Large intestine (tissue), 3 donors: ENCODE measurements at regions not wholly inside any gene's neighbourhood (a gene's known extent, or its start where the extent isn't known, plus 50 kb on each side); places are given as distances from the start of the nearest gene placed in this dataset.

Experiments
- DNase-seq, 2 donors: peaks; one replicate each; pipeline versions ENCODE4 v3.0.0 to v3.0.0-alpha.2; 2013
- H3K27ac ChIP-seq: one replicate; pipeline ENCODE4 v1.5.1; 2013; ENCODE audit warnings: low read length
- H3K27me3 ChIP-seq: 2 replicates; pipeline ENCODE4 v1.6.1; 2013; ENCODE audit warnings: low read length; ENCODE audit not compliant: control insufficient read depth, insufficient read depth
- H3K36me3 ChIP-seq: 2 replicates; pipeline ENCODE4 v1.6.1; 2013; ENCODE audit warnings: low read length; ENCODE audit not compliant: control insufficient read depth, insufficient read depth
- H3K4me1 ChIP-seq: one replicate; pipeline ENCODE4 v1.6.1; 2013; ENCODE audit warnings: low read length; ENCODE audit not compliant: control insufficient read depth, insufficient read depth
- H3K4me3 ChIP-seq: one replicate; pipeline ENCODE4 v1.5.1; 2013; ENCODE audit warnings: low read length
- H3K9me3 ChIP-seq: one replicate; pipeline ENCODE4 v1.6.1; 2013; ENCODE audit warnings: mild to moderate bottlenecking, low read depth, low read length, moderate library complexity; ENCODE audit not compliant: control insufficient read depth
- WGBS: methylation state at CpG from one replicate; pipeline ENCODE4 v1.1.5; 2013; ENCODE audit warnings: low lambda C conversion rate; ENCODE audit not compliant: insufficient coverage; 5-methylcytosine and 5-hydroxymethylcytosine counted together

- peak overlapping the region; percentile 80 for H3K27ac ChIP-seq
- H3K36me3 ChIP-seq, result no peaks in the 10 kb centered on the region
- peak in 1 of 2 donors; percentile 24 for DNase-seq
- H3K4me3 ChIP-seq, result no peak overlapping the region
- H3K9me3 ChIP-seq, result peaks cover 12% of the 10 kb centered on the region
- H3K27me3 ChIP-seq, result no peaks in the 10 kb centered on the region
- no CpG with 5 or more reads among the region's 1 CpG for WGBS
- H3K4me1 ChIP-seq, result peaks cover 19% of the 10 kb centered on the region
Measured at GRCh38 chr1:185645686-185646085, 88.5 kb upstream of the HMCN1 start.

- no peak for DNase-seq
- H3K27ac ChIP-seq, result no peak overlapping the region
- H3K36me3 ChIP-seq, result no peaks in the 10 kb centered on the region
- peaks cover 12% of the 10 kb centered on the region for H3K9me3 ChIP-seq
- H3K4me3 ChIP-seq, result no peak overlapping the region
- no CpG with 5 or more reads among the region's 2 CpGs for WGBS
- no peaks in the 10 kb centered on the region for H3K27me3 ChIP-seq
- peaks cover 19% of the 10 kb centered on the region for H3K4me1 ChIP-seq
Measured at GRCh38 chr1:185645162-185645640, 89.0 kb upstream of the HMCN1 start.

GRCh38 chr1:185644531-185644930, 89.7 kb upstream of the HMCN1 start:
- Histone ChIP-seq H3K9me3 (peaks cover 12% of the 10 kb centered on the region), H3K27ac (no peak overlapping the region), H3K27me3 (no peaks in the 10 kb centered on the region), H3K4me1 (peaks cover 19% of the 10 kb centered on the region), H3K4me3 (no peak overlapping the region), H3K36me3 (no peaks in the 10 kb centered on the region)
- DNase-seq, result no peak
- WGBS, result no CpG with 5 or more reads among the region's 1 CpG

GRCh38 chr1:185636848-185637247, 97.3 kb upstream of the HMCN1 start:
- Histone ChIP-seq H3K9me3 (no peaks in the 10 kb centered on the region), H3K27ac (no peak overlapping the region), H3K4me1 (no peaks in the 10 kb centered on the region), H3K4me3 (no peak overlapping the region), H3K36me3 (no peaks in the 10 kb centered on the region), H3K27me3 (no peaks in the 10 kb centered on the region)
- DNase-seq, result no peak

GRCh38 chr1:185634704-185635103, 99.5 kb upstream of the HMCN1 start:
- Histone ChIP-seq H3K4me1 (no peaks in the 10 kb centered on the region), H3K36me3 (no peaks in the 10 kb centered on the region), H3K27me3 (no peaks in the 10 kb centered on the region), H3K9me3 (no peaks in the 10 kb centered on the region), H3K4me3 (no peak overlapping the region), H3K27ac (no peak overlapping the region)
- no peak for DNase-seq
- no CpG with 5 or more reads among the region's 4 CpGs for WGBS

GRCh38 chr1:185632659-185633423, 101.3 kb upstream of the HMCN1 start:
- no peaks in the 10 kb centered on the region for H3K36me3 ChIP-seq
- no peak for DNase-seq
- WGBS, result 100% methylated on average over 1 of the region's 4 CpGs
- no peak overlapping the region for H3K4me3 ChIP-seq
- H3K27me3 ChIP-seq, result no peaks in the 10 kb centered on the region
- H3K9me3 ChIP-seq, result no peaks in the 10 kb centered on the region
- no peaks in the 10 kb centered on the region for H3K4me1 ChIP-seq
- H3K27ac ChIP-seq, result no peak overlapping the region

GRCh38 chr1:185631843-185632242, 102.3 kb upstream of the HMCN1 start:
- 86% methylated on average over 1 of the region's 1 CpG for WGBS
- Histone ChIP-seq H3K36me3 (no peaks in the 10 kb centered on the region), H3K4me1 (no peaks in the 10 kb centered on the region), H3K9me3 (no peaks in the 10 kb centered on the region), H3K27ac (no peak overlapping the region), H3K27me3 (no peaks in the 10 kb centered on the region), H3K4me3 (no peak overlapping the region)
- DNase-seq, result no peak

GRCh38 chr1:185627761-185628501, 106.3 kb upstream of the HMCN1 start:
- H3K36me3 ChIP-seq, result no peaks in the 10 kb centered on the region
- no peak for DNase-seq

GRCh38 chr1:185627171-185627570, 107.0 kb upstream of the HMCN1 start:
- H3K27ac ChIP-seq, result no peak overlapping the region
- DNase-seq, result no peak

More at GRCh38 chr1:185627761-185628501, 106.3 kb upstream of the HMCN1 start:
- Histone ChIP-seq H3K4me1 (no peaks in the 10 kb centered on the region), H3K27me3 (no peaks in the 10 kb centered on the region), H3K27ac (no peak overlapping the region), H3K4me3 (no peak overlapping the region), H3K9me3 (no peaks in the 10 kb centered on the region)
- WGBS, result 100% methylated on average over 1 of the region's 2 CpGs

GRCh38 chr1:185626344-185626743, 107.8 kb upstream of the HMCN1 start:
- Histone ChIP-seq H3K36me3 (no peaks in the 10 kb centered on the region), H3K27me3 (no peaks in the 10 kb centered on the region), H3K27ac (no peak overlapping the region), H3K4me1 (no peaks in the 10 kb centered on the region), H3K4me3 (no peak overlapping the region), H3K9me3 (no peaks in the 10 kb centered on the region)
- DNase-seq, result no peak
- WGBS, result no CpG with 5 or more reads among the region's 3 CpGs

More at GRCh38 chr1:185627171-185627570, 107.0 kb upstream of the HMCN1 start:
- no peaks in the 10 kb centered on the region for H3K4me1 ChIP-seq
- WGBS, result no CpG with 5 or more reads among the region's 3 CpGs
- H3K9me3 ChIP-seq, result no peaks in the 10 kb centered on the region
- no peaks in the 10 kb centered on the region for H3K27me3 ChIP-seq
- H3K36me3 ChIP-seq, result no peaks in the 10 kb centered on the region
- no peak overlapping the region for H3K4me3 ChIP-seq
